Activated T-helper 17 cell treated with anti-CD3 and anti-CD28 coated beads, Interleukin-2, amount 50 U/mL, for 72 hours (primary cell): ENCODE measurements at regions not wholly inside any gene's neighbourhood (a gene's known extent, or its start where the extent isn't known, plus 50 kb on each side); places are given as distances from the start of the nearest gene placed in this dataset.
"Not testable (repeated sequence)": the region's sequence is repeated elsewhere in the genome, so short reads cannot be mapped to it uniquely, and the experiment has no call there.

Experiments
- ATAC-seq: fragments of 150-1000 bp; cut with Tn5 transposase; replicated peaks from 2 replicates; pipeline ENCODE4 v1.10.0; 2021; ENCODE audit warnings: mild to moderate bottlenecking, moderate library complexity
- H3K27ac Mint-ChIP-seq: one replicate; pipeline ENCODE4 v1.8.0; 2022; ENCODE audit warnings: mixed read lengths
- H3K27me3 Mint-ChIP-seq: one replicate; pipeline ENCODE4 v1.8.0; 2022; ENCODE audit warnings: mixed read lengths
- H3K36me3 Mint-ChIP-seq: one replicate; pipeline ENCODE4 v1.8.0; 2022; ENCODE audit warnings: low read depth, mild to moderate bottlenecking, mixed read lengths
- H3K4me1 Mint-ChIP-seq: one replicate; pipeline ENCODE4 v1.8.0; 2022; ENCODE audit warnings: mixed read lengths
- H3K4me3 Mint-ChIP-seq: one replicate; pipeline ENCODE4 v1.8.0; 2022; ENCODE audit warnings: mild to moderate bottlenecking, mixed read lengths
- H3K9me3 Mint-ChIP-seq: one replicate; pipeline ENCODE4 v1.8.0; 2022; ENCODE audit warnings: mixed read lengths

DNA sequence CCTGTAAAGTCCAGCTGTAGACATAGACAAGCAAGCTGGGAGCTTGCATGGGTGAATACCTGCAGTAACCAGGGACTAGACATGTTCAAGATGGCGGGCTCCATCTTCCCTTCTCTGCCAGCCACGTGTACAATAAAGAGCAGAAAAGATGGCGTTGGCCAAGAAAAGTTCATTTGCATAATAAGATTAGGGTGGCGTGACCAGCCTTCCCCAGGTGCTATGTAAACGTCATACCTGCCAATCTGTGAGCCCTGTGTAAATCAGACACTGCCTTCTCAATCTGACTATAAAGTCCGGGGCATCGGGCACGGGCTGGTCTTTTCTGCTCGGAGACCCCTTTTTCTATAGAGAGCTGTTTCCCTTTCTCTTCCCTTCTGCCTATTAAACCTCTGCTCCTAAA, 101.6 kb upstream of the XPO1 start:
- Mint-ChIP-seq H3K27ac (no peak overlapping the region), H3K27me3 (no peaks in the 10 kb centered on the region), H3K4me3 (no peak overlapping the region), H3K9me3 (no peaks in the 10 kb centered on the region), H3K36me3 (no peaks in the 10 kb centered on the region), H3K4me1 (no peaks in the 10 kb centered on the region)
- ATAC-seq: no peak

DNA sequence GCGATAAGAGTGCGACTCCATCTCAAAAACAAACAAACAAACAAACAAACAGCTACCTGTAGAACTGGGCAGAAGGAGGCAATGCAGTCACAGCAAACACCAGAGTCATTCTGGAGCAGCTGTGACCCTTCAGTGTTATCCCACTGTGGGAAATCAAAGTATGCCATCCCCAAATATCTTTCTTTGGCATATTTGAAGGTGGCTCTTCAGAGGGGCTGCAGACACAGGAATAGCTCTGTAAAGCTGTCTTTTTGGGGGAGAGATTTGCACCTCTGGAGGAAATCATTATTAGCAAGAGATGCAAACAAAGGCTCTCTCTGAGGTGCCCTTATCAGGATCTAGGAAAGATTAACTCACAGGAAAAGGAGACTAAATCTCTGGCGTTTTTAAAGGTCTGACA, 98.5 kb upstream of the XPO1 start:
- no peaks in the 10 kb centered on the region for H3K9me3 Mint-ChIP-seq
- H3K4me1 Mint-ChIP-seq: no peaks in the 10 kb centered on the region
- no peak overlapping the region for H3K4me3 Mint-ChIP-seq
- H3K27me3 Mint-ChIP-seq: no peaks in the 10 kb centered on the region
- no peak for ATAC-seq
- H3K36me3 Mint-ChIP-seq: no peaks in the 10 kb centered on the region
- no peak overlapping the region for H3K27ac Mint-ChIP-seq

DNA sequence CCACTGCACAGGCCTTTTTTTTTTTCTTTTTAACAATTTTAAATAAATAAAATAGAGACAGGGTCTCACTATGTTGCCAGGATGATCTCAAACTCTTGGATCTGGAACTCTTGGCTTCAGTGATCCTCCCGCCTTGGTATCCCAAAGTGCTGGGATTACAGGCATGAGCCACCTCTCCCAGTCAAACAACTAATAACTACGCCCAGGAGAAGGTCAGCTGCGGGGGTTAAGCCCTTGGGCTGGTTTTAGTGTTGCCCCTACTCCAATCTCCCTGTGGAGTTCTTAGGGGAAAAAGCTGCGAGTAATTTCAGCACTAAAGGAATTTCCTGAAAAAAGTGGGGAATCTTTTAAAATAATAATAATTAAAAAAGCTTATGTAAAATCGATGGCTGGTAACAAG, 96.4 kb upstream of the XPO1 start:
- Mint-ChIP-seq H3K27me3 (no peaks in the 10 kb centered on the region), H3K4me3 (no peak overlapping the region), H3K27ac (no peak overlapping the region), H3K4me1 (no peaks in the 10 kb centered on the region), H3K9me3 (no peaks in the 10 kb centered on the region), H3K36me3 (no peaks in the 10 kb centered on the region)
- ATAC-seq: no peak

DNA sequence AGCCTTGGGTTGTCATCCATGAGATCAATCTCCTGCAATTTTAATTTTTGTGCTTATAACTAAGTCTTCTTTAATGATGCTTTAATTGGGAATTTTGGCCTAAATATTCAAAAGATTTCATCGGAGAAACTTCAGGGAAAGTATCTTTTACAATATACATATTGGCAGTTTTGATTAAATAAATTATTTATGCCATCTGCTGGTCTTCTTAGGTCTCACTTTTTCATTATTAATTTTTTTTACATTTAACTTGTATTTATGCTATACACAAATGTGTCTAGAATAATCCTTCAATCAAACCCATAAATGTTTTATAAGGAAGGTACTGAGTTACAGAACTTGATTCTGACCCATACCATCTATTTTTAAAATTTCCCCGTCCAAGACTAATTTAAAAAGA, 95.1 kb upstream of the XPO1 start:
- no peak for ATAC-seq
- no peaks in the 10 kb centered on the region for H3K36me3 Mint-ChIP-seq

DNA sequence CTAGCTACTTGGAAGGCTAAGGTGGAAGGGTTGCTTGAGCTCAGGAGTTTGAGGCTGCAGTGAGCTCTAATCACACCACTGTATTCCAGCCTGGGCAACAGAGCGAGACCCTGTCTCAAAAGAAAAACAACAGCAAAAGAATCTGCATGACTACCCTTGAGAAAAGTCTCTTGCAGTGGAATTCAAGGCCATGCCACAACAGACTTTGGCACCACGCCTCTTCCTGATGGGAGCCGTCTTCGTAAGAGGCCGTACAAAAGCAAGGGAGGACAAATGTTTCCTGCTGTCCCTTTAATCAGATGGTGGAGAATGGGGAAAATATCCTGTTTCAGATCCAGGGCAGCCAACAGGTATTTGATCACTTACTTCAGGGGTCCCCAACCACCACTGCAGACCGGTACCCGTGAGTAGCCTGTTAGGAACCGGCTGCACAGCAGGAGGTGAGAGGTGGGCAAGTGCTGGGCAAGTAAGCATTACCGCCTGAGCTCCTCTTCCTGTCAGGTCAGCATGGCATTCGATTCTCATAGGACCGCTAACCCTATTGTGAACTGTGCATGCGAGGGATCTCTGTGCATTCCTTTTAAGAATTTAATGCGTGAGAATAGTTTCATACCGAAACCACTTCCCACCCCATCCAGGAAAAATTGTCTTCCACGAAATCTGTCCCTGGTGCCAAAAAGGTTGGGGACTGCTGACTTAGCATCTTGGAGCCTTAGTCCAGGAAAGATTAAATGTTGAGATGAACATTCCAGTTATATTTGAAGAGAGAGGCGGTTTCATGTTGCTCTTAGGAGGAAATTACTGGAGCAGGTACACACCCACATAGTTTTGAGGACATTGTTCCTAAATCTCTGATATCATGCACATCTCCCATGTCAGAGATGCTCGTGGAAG, 94.4 kb upstream of the XPO1 start:
- Mint-ChIP-seq H3K27me3 (no peaks in the 10 kb centered on the region), H3K27ac (no peak overlapping the region), H3K4me1 (no peaks in the 10 kb centered on the region), H3K4me3 (no peak overlapping the region), H3K9me3 (no peaks in the 10 kb centered on the region), H3K36me3 (no peaks in the 10 kb centered on the region)
- ATAC-seq: no peak

More for the DNA sequence above, 95.1 kb upstream of the XPO1 start:
- H3K4me1 Mint-ChIP-seq: no peaks in the 10 kb centered on the region
- no peaks in the 10 kb centered on the region for H3K27me3 Mint-ChIP-seq
- no peaks in the 10 kb centered on the region for H3K9me3 Mint-ChIP-seq
- no peak overlapping the region for H3K4me3 Mint-ChIP-seq
- no peak overlapping the region for H3K27ac Mint-ChIP-seq

DNA sequence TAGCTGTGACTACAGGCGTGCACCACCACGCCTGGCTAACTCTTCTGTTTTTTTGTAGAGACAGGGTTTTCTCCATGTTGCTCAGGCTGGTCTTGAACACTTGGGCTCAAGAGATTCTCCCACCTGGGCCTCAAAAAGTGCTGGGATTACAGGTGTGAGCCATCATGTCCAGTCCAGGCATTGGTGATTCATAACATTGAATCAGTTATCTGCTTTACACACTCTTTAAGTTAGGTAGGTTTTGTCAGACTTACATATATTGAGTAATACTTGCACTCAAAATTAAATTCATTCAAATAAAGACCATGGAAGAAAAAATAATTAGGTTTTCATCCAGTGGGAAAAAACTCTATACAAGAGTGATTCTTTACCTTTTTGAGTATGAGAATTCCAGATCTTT, 93.2 kb upstream of the XPO1 start:
- H3K27ac Mint-ChIP-seq: no peak overlapping the region
- H3K4me3 Mint-ChIP-seq: no peak overlapping the region
- no peaks in the 10 kb centered on the region for H3K4me1 Mint-ChIP-seq
- H3K36me3 Mint-ChIP-seq: no peaks in the 10 kb centered on the region
- ATAC-seq: no peak
- H3K9me3 Mint-ChIP-seq: no peaks in the 10 kb centered on the region
- H3K27me3 Mint-ChIP-seq: no peaks in the 10 kb centered on the region

DNA sequence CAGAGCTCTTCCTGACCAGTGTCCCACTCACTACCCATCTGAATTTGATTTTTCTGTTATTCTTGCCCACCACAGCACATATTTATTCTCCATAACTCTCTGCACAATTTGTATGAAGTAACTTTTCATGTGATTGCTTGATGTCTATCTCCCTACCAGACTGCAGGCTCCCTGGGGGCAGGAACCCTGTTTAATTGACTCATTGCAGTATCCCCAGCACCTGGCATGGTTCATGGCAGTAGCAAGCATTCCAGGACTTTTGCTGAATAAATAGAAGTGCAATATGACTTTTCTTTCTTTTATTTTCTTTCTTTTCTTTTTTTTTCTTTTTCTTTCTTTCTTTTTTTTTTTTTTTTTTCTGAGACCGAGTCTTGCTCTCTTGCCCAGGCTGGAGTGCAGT, 88.7 kb upstream of the XPO1 start:
- no peak for ATAC-seq
- H3K36me3 Mint-ChIP-seq: no peaks in the 10 kb centered on the region
- no peak overlapping the region for H3K27ac Mint-ChIP-seq
- no peak overlapping the region for H3K4me3 Mint-ChIP-seq
- H3K27me3 Mint-ChIP-seq: no peaks in the 10 kb centered on the region
- no peaks in the 10 kb centered on the region for H3K4me1 Mint-ChIP-seq
- no peaks in the 10 kb centered on the region for H3K9me3 Mint-ChIP-seq

DNA sequence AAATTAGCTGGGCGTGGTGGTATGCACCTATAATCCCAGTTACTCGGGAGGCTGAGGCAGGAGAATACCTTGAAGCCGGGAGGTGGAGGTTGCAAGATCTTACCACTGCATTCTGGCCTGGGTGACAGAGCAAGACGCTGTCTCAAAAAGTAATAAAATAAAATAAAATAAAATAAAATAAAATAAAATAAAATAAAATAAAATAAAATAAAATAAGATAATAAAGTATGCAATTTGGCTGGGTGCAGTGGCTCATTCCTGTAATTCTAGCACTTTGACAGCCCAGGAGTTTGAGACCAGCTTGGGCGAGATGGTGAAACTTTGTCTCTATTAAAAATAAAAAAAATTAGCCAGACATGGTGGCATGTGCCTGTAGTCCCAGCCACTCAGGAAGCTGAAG, 85.6 kb upstream of the XPO1 start:
- Mint-ChIP-seq H3K36me3 (no peaks in the 10 kb centered on the region), H3K27me3 (no peaks in the 10 kb centered on the region), H3K9me3 (no peaks in the 10 kb centered on the region), H3K4me1 (no peaks in the 10 kb centered on the region), H3K4me3 (no peak overlapping the region), H3K27ac (no peak overlapping the region)
- ATAC-seq: no peak

DNA sequence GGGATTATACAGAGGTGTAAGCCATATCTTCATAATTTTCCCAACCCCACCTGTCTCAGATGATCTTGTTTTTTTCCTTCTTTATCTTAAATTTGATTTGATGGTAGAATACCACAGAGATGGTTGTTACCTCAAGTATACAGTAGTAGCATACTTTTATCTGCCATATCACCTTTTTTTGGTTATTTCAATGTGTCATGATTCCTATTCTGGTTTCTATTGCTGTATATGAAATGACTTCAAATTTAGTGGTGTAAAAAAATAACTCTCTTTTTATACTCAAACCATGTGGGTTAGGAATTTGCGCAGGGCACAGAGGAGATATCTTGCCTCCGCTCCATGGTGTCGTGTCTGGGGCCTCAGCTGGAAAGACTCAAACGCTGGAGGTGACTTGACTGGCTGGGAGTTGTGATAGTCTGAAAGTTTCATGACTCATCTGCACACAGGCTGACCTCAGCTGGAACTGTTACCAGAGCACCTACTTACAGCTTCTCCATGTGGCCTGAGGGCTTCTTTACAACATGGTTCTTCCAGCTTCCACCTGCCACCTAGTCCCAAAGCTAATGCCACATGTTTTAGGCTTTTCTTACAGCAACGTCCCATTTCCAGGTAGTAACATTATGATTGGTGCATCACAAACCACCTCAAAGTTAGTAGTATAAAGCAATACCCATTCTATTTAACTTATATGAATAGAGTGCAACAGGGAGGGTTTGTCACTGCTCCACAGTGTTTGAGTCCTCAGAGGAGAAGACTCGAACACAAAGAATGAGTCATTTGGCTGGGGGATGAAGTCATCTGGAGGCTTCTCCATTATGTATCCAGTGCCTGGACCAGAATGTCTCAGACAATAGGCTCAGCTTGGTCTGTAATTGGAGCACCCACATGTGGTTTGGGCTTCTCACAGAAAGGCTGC, 82.3 kb upstream of the XPO1 start:
- no peaks in the 10 kb centered on the region for H3K4me1 Mint-ChIP-seq
- H3K4me3 Mint-ChIP-seq: no peak overlapping the region
- H3K9me3 Mint-ChIP-seq: no peaks in the 10 kb centered on the region
- no peaks in the 10 kb centered on the region for H3K36me3 Mint-ChIP-seq
- H3K27me3 Mint-ChIP-seq: no peaks in the 10 kb centered on the region
- H3K27ac Mint-ChIP-seq: no peak overlapping the region
- ATAC-seq: peak; percentile 86

DNA sequence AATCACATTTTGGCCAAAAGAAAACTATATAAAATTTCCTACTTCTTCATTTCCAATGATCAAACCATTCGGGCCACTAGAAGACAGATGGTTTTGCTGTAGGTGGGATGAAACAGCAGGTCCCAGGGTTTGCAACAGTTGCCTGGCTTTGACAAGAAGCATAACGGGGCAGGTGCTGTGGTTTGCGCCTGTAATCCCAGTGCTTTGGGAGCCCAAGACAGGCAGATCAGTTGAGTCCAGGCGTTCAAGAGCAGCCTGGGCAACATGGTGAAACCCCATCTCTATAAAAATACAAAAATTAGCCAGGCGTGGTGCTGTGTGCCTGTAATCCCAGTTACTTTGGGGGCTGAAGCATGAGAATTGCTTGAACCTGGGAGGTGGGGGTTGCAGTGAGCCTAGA, 81.4 kb upstream of the XPO1 start:
- Mint-ChIP-seq H3K9me3 (no peaks in the 10 kb centered on the region), H3K4me3 (no peak overlapping the region), H3K4me1 (no peaks in the 10 kb centered on the region), H3K27ac (no peak overlapping the region), H3K36me3 (no peaks in the 10 kb centered on the region), H3K27me3 (no peaks in the 10 kb centered on the region)
- no peak for ATAC-seq

DNA sequence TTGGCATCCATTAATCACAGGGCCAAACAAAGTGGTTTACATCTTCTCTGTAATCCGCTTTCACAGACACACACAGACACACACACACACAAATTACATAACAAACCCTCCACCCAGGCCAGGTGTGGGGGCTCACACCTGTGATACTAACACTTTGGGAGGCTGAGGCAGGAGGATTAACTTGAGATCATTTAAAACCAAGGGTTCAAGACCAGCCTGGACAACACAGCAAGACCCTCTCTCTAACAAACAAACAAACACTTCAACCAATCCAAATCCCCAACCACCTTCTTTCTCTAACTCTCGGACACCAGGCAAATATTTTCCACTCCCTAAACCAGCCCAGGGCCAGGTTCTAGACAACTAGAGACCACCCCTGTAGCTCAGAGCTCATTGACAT, 79.5 kb upstream of the XPO1 start:
- Mint-ChIP-seq H3K4me1 (no peaks in the 10 kb centered on the region), H3K4me3 (no peak overlapping the region), H3K9me3 (no peaks in the 10 kb centered on the region), H3K27me3 (no peaks in the 10 kb centered on the region), H3K27ac (no peak overlapping the region), H3K36me3 (no peaks in the 10 kb centered on the region)
- no peak for ATAC-seq

DNA sequence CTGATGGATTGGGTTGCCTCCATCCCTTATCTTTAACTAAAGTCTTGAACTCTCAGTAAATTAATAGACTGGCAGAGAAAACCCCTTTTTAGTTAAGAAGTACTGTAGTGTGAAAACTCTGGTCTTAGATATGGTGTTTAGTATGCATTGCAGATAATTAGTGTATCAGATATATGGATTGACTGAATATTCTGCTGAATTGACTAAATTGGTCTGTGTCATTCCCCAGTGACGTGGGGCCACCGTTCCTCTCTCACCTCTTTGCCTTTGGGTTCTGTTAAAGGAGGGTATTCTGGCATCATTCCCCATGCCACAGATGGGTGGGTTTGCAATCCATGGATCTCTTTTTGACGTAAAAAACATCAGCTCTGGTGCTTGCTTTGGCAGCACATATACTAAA, 67.1 kb upstream of the XPO1 start:
- Mint-ChIP-seq H3K9me3 (no peaks in the 10 kb centered on the region), H3K27me3 (no peaks in the 10 kb centered on the region), H3K36me3 (no peaks in the 10 kb centered on the region), H3K4me3 (no peak overlapping the region), H3K4me1 (no peaks in the 10 kb centered on the region), H3K27ac (no peak overlapping the region)
- no peak for ATAC-seq

DNA sequence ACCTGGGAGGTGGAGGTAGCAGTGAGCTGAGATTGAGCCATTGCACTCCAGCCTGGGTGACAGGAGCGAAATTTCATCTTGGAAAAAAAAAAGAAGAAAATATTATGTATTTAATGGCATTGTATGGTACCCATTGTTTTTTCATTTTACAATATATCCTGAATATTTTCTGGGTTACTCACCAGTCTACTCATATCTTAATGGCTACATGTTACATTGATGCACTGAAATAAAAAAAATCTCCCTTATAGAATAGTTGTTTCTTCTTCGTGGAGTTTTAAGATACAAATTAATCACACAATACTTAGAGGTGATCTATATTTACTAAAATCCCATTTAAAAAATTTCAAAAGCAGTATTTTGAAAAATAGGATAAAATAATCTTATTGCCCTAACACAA, 66.3 kb upstream of the XPO1 start:
- Mint-ChIP-seq H3K27me3 (no peaks in the 10 kb centered on the region), H3K27ac (no peak overlapping the region), H3K9me3 (no peaks in the 10 kb centered on the region), H3K4me1 (no peaks in the 10 kb centered on the region), H3K36me3 (no peaks in the 10 kb centered on the region), H3K4me3 (no peak overlapping the region)
- no peak for ATAC-seq

DNA sequence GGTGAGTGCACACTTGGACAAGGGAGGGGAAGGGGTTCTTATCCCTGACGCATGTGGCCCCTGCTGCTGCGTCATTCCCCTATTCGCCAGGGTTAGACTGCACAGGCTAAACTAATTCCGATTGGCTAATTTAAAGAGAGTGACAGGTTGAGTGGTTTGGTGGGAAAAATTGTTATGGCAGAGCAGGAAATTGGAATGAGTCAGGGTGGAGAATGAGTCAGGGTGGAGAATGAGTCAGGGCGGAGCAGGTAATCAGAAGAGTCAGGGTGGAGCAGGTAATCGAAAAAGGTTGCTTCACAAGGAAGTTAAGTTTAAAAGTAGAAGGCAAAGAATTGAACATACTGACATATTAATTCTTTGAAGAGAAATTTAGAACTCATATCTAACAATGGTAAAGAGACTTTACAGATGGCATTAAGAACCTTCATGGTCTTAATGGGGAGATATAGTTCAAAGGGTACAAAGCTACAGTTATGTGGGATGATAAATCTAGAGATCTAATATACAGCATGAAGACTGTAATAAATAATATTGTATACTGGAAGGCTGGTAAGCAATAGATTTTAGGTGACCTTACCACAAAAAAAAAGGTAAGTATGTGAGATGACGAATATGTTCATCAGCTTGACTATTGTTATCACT, 60.5 kb upstream of the XPO1 start:
- H3K27ac Mint-ChIP-seq, H3K36me3 Mint-ChIP-seq, H3K4me3 Mint-ChIP-seq, H3K9me3 Mint-ChIP-seq, H3K27me3 Mint-ChIP-seq, H3K4me1 Mint-ChIP-seq: not testable (repeated sequence)
- ATAC-seq: peak; percentile 82
